OCI-LY3 (cell line): ENCODE measurements at regions not wholly inside any gene's neighbourhood (a gene's known extent, or its start where the extent isn't known, plus 50 kb on each side); places are given as distances from the start of the nearest gene placed in this dataset.

Experiments
- H2AFZ ChIP-seq: fragments of 200-600, 300-600 bp; shearing (Covaris generic); 2 replicates; pipeline ENCODE4 v1.6.0; 2014; ENCODE audit warnings: antibody characterized with exemption, low read depth, low read length
- H3K27ac ChIP-seq: fragments of 200-600, 300-600 bp; sonication (generic); 2 replicates; pipeline ENCODE4 v1.5.1; 2014; ENCODE audit warnings: mild to moderate bottlenecking, low read length, moderate library complexity, mixed read lengths
- H3K27me3 ChIP-seq: fragments of 200-600, 300-600 bp; sonication (generic); 2 replicates; pipeline ENCODE4 v1.6.1; 2014; ENCODE audit warnings: low read depth, low read length, mixed read lengths
- H3K36me3 ChIP-seq: fragments of 200-600, 300-600 bp; sonication (generic); replicated peaks from 2 replicates; pipeline ENCODE3; 2014; ENCODE audit warnings: low read depth, low read length, mixed read lengths
- H3K4me1 ChIP-seq: fragments of 300-600, 200-600 bp; sonication (generic); 2 replicates; pipeline ENCODE4 v1.6.1; 2014; ENCODE audit warnings: low read length, mixed read lengths
- H3K4me2 ChIP-seq: fragments of 200-600, 300-600 bp; sonication (generic); 2 replicates; pipeline ENCODE4 v1.6.1; 2014; ENCODE audit warnings: low read length, mixed read lengths
- H3K4me3 ChIP-seq: fragments of 300-600, 200-600 bp; sonication (generic); 2 replicates; pipeline ENCODE4 v1.5.1; 2014; ENCODE audit warnings: antibody characterized with exemption, mild to moderate bottlenecking, low read length, moderate library complexity
- H3K79me2 ChIP-seq: fragments of 300-600, 200-600 bp; shearing (Covaris generic); 2 replicates; pipeline ENCODE4 v1.6.1; 2014; ENCODE audit warnings: mild to moderate bottlenecking, low read length, mixed read lengths
- H3K9ac ChIP-seq: fragments of 300-600, 200-600 bp; shearing (Covaris generic); 2 replicates; pipeline ENCODE4 v1.6.0; 2014; ENCODE audit warnings: mild to moderate bottlenecking, low read length, moderate library complexity
- H3K9me3 ChIP-seq: fragments of 200-600, 300-600 bp; shearing (Covaris generic); 2 replicates; pipeline ENCODE4 v1.6.1; 2014; ENCODE audit warnings: low read length, mixed read lengths; ENCODE audit not compliant: insufficient read depth
- H4K20me1 ChIP-seq: fragments of 200-600, 300-600 bp; sonication (generic); 2 replicates; pipeline ENCODE4 v1.6.1; 2016; ENCODE audit warnings: low read length, mixed read lengths; ENCODE audit not compliant: insufficient read depth
- CTCF ChIP-seq: fragments of 200-600, 300-600 bp; sonication (generic); IDR thresholded peaks from 2 replicates; pipeline ENCODE4 v1.5.1; 2014; ENCODE audit warnings: antibody characterized with exemption, low read length, low read depth
- EZH2phosphoT487 ChIP-seq: fragments of 200-600 bp; shearing (Covaris generic); IDR thresholded peaks from 2 replicates; pipeline ENCODE4 v1.6.1; 2018; ENCODE audit warnings: antibody characterized with exemption, mixed run types, low read depth

GRCh38 chr18:41457765-41458326, 497.2 kb upstream of the PIK3C3 start:
- H3K4me1 ChIP-seq: peaks cover 18% of the 10 kb centered on the region
- no peaks in the 10 kb centered on the region for H3K9me3 ChIP-seq
- no peak overlapping the region for H3K9ac ChIP-seq
- H4K20me1 ChIP-seq: no peaks in the 10 kb centered on the region
- no peak overlapping the region for H3K27ac ChIP-seq
- H3K79me2 ChIP-seq: no peaks in the 10 kb centered on the region
- no peak overlapping the region for H2AFZ ChIP-seq
- no peak overlapping the region; the same call in 1 of the 2 replicates for H3K4me2 ChIP-seq
- no peaks in the 10 kb centered on the region for H3K36me3 ChIP-seq
- H3K27me3 ChIP-seq: no peaks in the 10 kb centered on the region
- H3K4me3 ChIP-seq: no peak overlapping the region
- TF ChIP-seq CTCF: no peak
- TF ChIP-seq EZH2phosphoT487: no peak

GRCh38 chr18:41456831-41457230, 498.2 kb upstream of the PIK3C3 start:
- H3K36me3 ChIP-seq: no peaks in the 10 kb centered on the region
- H3K27me3 ChIP-seq: no peaks in the 10 kb centered on the region
- H3K27ac ChIP-seq: peak overlapping the region; percentile 20
- peak overlapping the region; percentile 7; the same call in 1 of the 2 replicates for H3K4me3 ChIP-seq
- H2AFZ ChIP-seq: peak overlapping the region; percentile 30; the same call in 1 of the 2 replicates
- H3K4me1 ChIP-seq: peaks cover 18% of the 10 kb centered on the region
- H3K4me2 ChIP-seq: peak overlapping the region; percentile 51
- no peak overlapping the region for H3K9ac ChIP-seq
- no peak for TF ChIP-seq CTCF
- TF ChIP-seq EZH2phosphoT487: no peak
- no peaks in the 10 kb centered on the region for H3K79me2 ChIP-seq
- H4K20me1 ChIP-seq: no peaks in the 10 kb centered on the region
- H3K9me3 ChIP-seq: no peaks in the 10 kb centered on the region

GRCh38 chr18:41449612-41450011, 505.4 kb upstream of the PIK3C3 start:
- H3K27ac ChIP-seq: no peak overlapping the region
- H3K36me3 ChIP-seq: no peaks in the 10 kb centered on the region
- no peak overlapping the region for H3K4me2 ChIP-seq
- no peak overlapping the region for H3K4me3 ChIP-seq
- H3K9ac ChIP-seq: no peak overlapping the region
- H3K27me3 ChIP-seq: no peaks in the 10 kb centered on the region
- H3K9me3 ChIP-seq: no peaks in the 10 kb centered on the region
- H2AFZ ChIP-seq: no peak overlapping the region
- H4K20me1 ChIP-seq: no peaks in the 10 kb centered on the region
- H3K4me1 ChIP-seq: peaks cover 10% of the 10 kb centered on the region
- TF ChIP-seq EZH2phosphoT487 (no peak), CTCF (no peak)
- H3K79me2 ChIP-seq: no peaks in the 10 kb centered on the region

GRCh38 chr18:41444943-41445342, 510.1 kb upstream of the PIK3C3 start:
- Histone ChIP-seq H3K4me3 (no peak overlapping the region), H3K9ac (no peak overlapping the region), H3K36me3 (no peaks in the 10 kb centered on the region), H3K4me1 (peaks cover 10% of the 10 kb centered on the region), H4K20me1 (no peaks in the 10 kb centered on the region), H3K27me3 (no peaks in the 10 kb centered on the region), H3K4me2 (no peak overlapping the region), H3K9me3 (peaks cover 3% of the 10 kb centered on the region; the same call in 1 of the 2 replicates), H3K27ac (no peak overlapping the region), H2AFZ (no peak overlapping the region), H3K79me2 (no peaks in the 10 kb centered on the region)
- no peak for TF ChIP-seq CTCF
- no peak for TF ChIP-seq EZH2phosphoT487
